Suprapubic skin (tissue), 4 donors: ENCODE measurements at regions not wholly inside any gene's neighbourhood (a gene's known extent, or its start where the extent isn't known, plus 50 kb on each side); places are given as distances from the start of the nearest gene placed in this dataset.

Experiments
- DNase-seq, 2 donors: peaks; one replicate each; pipeline ENCODE4 v3.0.0-alpha.2; 2019; ENCODE audit warnings: low spot score in 2 of 2
- H3K27ac ChIP-seq: fragments of 200-600 bp; sonication (generic); one replicate; pipeline ENCODE4 v1.5.1; 2019
- H3K27me3 ChIP-seq: fragments of 200-600 bp; sonication (generic); one replicate; pipeline ENCODE4 v1.5.1; 2019
- H3K36me3 ChIP-seq: fragments of 200-600 bp; sonication (generic); one replicate; pipeline ENCODE4 v1.5.1; 2019
- H3K4me1 ChIP-seq: fragments of 200-600 bp; sonication (generic); one replicate; pipeline ENCODE4 v1.5.1; 2019
- H3K4me3 ChIP-seq: fragments of 200-600 bp; sonication (generic); one replicate; pipeline ENCODE4 v1.5.1; 2019; ENCODE audit warnings: mild to moderate bottlenecking
- H3K9me3 ChIP-seq: fragments of 200-600 bp; sonication (generic); one replicate; pipeline ENCODE4 v1.5.1; 2019
- EP300 ChIP-seq: sonication (generic); formaldehyde crosslinking; IDR thresholded peaks from one replicate; pipeline ENCODE4 v1.6.1; 2017; ENCODE audit warnings: antibody characterized with exemption
- POLR2A ChIP-seq, 2 donors: fragments of 450-650 bp; IDR thresholded peaks; one replicate each; pipeline ENCODE4 v1.6.1; 2017; ENCODE audit warnings: antibody characterized with exemption in 2 of 2, mild to moderate bottlenecking in 2 of 2, moderate library complexity in 2 of 2
- POLR2AphosphoS5 ChIP-seq, 3 donors: sonication (generic); formaldehyde crosslinking; IDR thresholded peaks; one replicate each; pipeline ENCODE4 v1.6.1; 2017; ENCODE audit warnings: antibody characterized with exemption in 3 of 3
- WGBS: methylation state at CpG from one replicate; pipeline ENCODE4 v1.1.5; 2018; 5-methylcytosine and 5-hydroxymethylcytosine counted together
- TF ChIP-seq, protein P1 (sequence below), 2 donors: fragments of 200-600 bp in 1 of 2; fragments of 450-650 bp in 1 of 2; sonication (generic) in 1 of 2; IDR thresholded peaks; one replicate each; pipeline ENCODE4 v1.5.1; 2016 to 2019; ENCODE audit warnings: antibody characterized with exemption in 2 of 2, mild to moderate bottlenecking in 1 of 2, moderate library complexity in 1 of 2

DNA sequence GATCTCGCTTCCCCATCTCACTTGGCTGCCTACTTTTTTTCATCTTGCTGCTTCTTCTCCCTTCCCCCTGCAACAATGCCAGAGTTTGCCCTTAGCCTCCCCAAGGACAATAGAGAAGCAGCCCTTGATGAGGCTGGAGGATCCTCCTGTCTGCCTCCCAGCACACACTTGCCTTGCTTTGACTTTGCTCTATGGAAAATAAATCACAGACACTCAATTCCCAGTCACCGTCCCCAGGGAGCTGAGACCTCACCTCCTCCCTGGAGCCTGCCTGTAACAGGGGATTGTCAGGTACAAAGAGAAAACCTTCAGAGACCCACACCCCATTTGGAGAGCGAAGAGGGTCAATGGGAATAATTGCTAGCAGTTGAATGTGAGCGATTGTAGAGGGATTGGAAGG, 242.1 kb upstream of the ZNF462 start:
- 87% methylated on average over 4 of the region's 4 CpGs for WGBS
- Histone ChIP-seq H3K9me3 (no peaks in the 10 kb centered on the region), H3K27me3 (no peaks in the 10 kb centered on the region), H3K36me3 (no peaks in the 10 kb centered on the region), H3K4me1 (no peaks in the 10 kb centered on the region), H3K4me3 (no peak overlapping the region), H3K27ac (no peak overlapping the region)
- TF ChIP-seq, protein P1, sequence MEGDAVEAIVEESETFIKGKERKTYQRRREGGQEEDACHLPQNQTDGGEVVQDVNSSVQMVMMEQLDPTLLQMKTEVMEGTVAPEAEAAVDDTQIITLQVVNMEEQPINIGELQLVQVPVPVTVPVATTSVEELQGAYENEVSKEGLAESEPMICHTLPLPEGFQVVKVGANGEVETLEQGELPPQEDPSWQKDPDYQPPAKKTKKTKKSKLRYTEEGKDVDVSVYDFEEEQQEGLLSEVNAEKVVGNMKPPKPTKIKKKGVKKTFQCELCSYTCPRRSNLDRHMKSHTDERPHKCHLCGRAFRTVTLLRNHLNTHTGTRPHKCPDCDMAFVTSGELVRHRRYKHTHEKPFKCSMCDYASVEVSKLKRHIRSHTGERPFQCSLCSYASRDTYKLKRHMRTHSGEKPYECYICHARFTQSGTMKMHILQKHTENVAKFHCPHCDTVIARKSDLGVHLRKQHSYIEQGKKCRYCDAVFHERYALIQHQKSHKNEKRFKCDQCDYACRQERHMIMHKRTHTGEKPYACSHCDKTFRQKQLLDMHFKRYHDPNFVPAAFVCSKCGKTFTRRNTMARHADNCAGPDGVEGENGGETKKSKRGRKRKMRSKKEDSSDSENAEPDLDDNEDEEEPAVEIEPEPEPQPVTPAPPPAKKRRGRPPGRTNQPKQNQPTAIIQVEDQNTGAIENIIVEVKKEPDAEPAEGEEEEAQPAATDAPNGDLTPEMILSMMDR (IDR thresholded peaks at IDR 0.05): no peak
- no peak for TF ChIP-seq EP300
- no peak for TF ChIP-seq POLR2AphosphoS5 (IDR thresholded peaks at IDR 0.05)
- no peak for TF ChIP-seq POLR2A (IDR thresholded peaks at IDR 0.05)
- DNase-seq: no peak

DNA sequence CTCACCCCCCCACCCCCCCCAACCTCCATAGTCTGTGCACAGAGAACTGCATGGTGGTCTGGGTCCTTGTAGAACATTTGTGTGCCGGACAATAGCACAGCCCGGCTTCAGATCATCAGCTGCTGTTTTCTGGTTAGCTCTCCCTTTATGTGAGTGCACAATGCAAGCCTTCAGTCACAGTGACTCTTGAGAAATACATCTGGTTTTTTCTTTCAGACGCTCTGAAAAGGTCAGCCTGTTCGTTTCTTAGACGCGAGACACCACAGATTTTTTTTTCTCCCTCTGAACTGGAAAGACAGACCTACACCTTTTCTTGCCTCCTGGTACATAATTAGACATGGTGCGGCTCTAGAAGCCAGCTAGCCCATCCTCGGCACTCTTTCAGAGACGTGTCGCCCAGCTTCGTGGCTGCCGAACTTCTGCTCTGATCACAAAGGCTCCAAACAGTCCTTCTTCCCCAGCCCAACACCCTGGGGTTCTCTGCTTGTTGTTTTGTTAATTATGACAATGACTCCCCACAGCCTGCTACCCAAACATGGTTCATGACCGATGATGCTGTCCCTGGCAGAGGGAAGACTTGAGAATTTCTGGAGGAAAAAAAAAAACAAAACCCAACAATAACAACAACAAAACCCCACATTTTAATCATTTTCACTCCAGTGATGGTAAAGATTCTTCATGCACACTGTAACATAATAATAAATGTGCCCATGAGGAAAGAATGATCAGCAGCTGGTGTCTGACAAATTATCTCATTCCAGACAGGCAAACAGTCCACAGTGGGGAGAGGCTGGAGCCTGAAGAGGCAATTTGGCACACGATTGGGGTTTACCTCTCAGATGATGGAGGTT, 241.4 kb upstream of the ZNF462 start:
- WGBS: 67% methylated on average over 14 of the region's 14 CpGs
- no peaks in the 10 kb centered on the region for H3K36me3 ChIP-seq
- H3K9me3 ChIP-seq: no peaks in the 10 kb centered on the region
- no peak overlapping the region for H3K4me3 ChIP-seq
- TF ChIP-seq POLR2A (IDR thresholded peaks at IDR 0.05) (no peak), POLR2AphosphoS5 (IDR thresholded peaks at IDR 0.05) (no peak), EP300 (no peak)
- TF ChIP-seq, protein P1 (IDR thresholded peaks at IDR 0.05): no peak
- H3K4me1 ChIP-seq: no peaks in the 10 kb centered on the region
- no peak overlapping the region for H3K27ac ChIP-seq
- no peak for DNase-seq
- no peaks in the 10 kb centered on the region for H3K27me3 ChIP-seq

DNA sequence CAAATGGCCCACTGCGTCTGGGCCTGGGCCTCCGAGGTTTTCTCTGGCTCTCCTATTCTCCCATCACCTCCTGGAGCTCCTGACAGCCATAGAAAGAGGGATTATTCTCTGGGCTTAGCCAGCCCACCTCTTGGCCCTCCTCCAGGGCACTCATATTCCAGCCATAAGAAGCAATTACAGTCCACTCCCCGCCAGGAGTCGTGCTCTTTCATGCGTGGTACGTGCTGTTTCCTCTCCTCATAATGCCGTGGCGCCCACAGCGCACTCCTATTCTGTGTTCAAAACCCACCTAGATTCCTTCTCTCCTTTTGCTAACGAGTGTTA, 240.8 kb upstream of the ZNF462 start:
- Histone ChIP-seq H3K27me3 (no peaks in the 10 kb centered on the region), H3K27ac (no peak overlapping the region), H3K4me3 (no peak overlapping the region), H3K4me1 (no peaks in the 10 kb centered on the region), H3K9me3 (no peaks in the 10 kb centered on the region), H3K36me3 (no peaks in the 10 kb centered on the region)
- TF ChIP-seq POLR2A (IDR thresholded peaks at IDR 0.05): no peak
- TF ChIP-seq POLR2AphosphoS5 (IDR thresholded peaks at IDR 0.05): no peak
- TF ChIP-seq, protein P1 (IDR thresholded peaks at IDR 0.05): no peak
- no peak for DNase-seq
- 82% methylated on average over 10 of the region's 10 CpGs for WGBS

DNA sequence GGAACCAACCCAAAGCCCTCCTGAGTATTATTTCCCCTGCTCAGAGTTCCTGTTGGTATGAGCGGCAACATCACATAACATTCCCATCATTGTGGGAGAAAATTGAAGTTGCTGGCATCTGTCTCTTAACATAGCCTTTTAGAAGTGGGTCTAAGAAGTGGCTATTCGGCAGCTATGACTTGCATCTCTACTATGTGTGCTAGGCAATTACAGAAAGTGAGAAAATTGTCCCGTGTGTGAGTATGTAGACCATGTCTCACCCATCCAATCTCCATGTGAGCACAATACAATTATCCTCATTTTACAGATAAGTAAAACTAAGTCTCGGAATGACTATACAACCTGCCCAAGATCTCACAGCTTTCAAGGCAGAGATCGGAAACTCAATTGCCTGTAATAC, 239.4 kb upstream of the ZNF462 start:
- Histone ChIP-seq H3K27me3 (no peaks in the 10 kb centered on the region), H3K4me1 (no peaks in the 10 kb centered on the region), H3K4me3 (no peak overlapping the region), H3K27ac (no peak overlapping the region), H3K9me3 (no peaks in the 10 kb centered on the region), H3K36me3 (no peaks in the 10 kb centered on the region)
- TF ChIP-seq, protein P1 (IDR thresholded peaks at IDR 0.05): no peak
- TF ChIP-seq EP300 (no peak), POLR2AphosphoS5 (IDR thresholded peaks at IDR 0.05) (no peak), POLR2A (IDR thresholded peaks at IDR 0.05) (no peak)
- 93% methylated on average over 5 of the region's 5 CpGs for WGBS
- DNase-seq: no peak

DNA sequence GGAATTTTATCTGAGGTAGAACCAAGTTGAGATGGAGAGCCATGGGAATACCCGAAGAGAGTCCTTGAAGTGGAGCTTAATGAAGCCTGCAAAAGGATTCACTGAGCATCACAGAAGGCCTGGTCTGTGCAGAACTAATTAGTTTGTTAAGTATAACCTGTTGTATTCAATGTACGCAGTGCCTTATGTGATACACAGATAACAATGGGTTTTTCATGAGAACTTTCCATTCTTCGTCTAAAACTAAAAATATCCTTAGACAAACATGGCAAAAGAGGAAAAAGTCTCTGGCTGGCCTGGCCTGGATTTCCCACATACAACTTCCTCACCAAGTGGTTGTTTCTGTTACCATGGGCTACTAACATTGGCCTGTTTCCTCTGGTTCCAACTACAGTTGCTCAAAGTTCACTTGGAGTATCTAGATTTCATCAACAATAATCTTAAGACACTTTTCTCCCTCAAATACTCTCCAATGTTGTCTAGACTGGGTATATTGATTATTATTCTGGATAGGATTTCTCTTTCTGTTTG, 237.6 kb upstream of the ZNF462 start:
- Histone ChIP-seq H3K36me3 (no peaks in the 10 kb centered on the region), H3K27me3 (no peaks in the 10 kb centered on the region), H3K27ac (no peak overlapping the region), H3K9me3 (no peaks in the 10 kb centered on the region), H3K4me3 (no peak overlapping the region), H3K4me1 (no peaks in the 10 kb centered on the region)
- TF ChIP-seq, protein P1 (IDR thresholded peaks at IDR 0.05): no peak
- 84% methylated on average over 3 of the region's 3 CpGs for WGBS
- no peak for DNase-seq
